KG1 (cell line): ENCODE measurements at regions not wholly inside any gene's neighbourhood (a gene's known extent, or its start where the extent isn't known, plus 50 kb on each side); places are given as distances from the start of the nearest gene placed in this dataset.
"Not testable (repeated sequence)": the region's sequence is repeated elsewhere in the genome, so short reads cannot be mapped to it uniquely, and the experiment has no call there.

Experiments used
- DNase-seq: peaks from one replicate; lab custom pipeline; 2025; lab: John Stamatoyannopoulos, UW

DNA sequence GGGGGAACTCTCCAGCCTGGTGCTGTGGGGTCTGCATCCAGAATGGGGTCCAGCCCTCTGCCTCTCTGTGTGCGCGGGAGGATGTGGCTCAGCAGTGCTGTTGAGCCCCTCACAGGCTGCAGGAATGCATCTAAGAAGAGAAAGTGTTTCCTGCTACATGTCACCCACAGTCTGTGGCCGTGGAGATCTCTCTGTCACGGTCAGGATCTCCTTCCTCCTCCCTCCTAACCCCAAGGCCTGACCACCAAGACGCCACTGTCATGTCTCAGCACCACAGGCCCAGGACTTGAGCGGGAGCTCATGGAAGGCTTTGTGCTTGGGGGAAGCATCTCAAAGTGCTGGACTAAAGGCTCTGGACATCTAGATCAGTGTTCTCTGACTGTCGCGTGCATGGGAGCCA, 90.1 kb downstream of the SREK1 start:
- DNase-seq = no peak

DNA sequence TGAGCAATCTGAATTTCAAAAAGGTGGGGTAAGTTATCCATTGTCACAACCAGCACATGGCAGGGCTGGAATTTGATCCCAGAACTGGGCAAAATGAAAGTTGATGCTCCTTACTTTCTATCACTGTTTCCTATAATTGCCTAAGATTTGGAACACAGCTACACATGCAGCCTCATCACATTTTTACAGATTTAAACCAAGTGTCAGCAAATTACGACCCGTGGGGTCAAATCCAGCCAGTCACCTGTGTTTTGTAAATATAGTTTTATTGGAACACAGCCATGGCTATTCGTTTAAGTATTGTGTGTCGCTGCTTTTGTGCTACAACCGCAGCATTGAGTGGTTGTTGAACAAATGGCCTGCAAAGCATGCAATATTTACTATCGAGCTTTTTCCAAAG, 94.3 kb downstream of the SREK1 start:
- no peak for DNase-seq

DNA sequence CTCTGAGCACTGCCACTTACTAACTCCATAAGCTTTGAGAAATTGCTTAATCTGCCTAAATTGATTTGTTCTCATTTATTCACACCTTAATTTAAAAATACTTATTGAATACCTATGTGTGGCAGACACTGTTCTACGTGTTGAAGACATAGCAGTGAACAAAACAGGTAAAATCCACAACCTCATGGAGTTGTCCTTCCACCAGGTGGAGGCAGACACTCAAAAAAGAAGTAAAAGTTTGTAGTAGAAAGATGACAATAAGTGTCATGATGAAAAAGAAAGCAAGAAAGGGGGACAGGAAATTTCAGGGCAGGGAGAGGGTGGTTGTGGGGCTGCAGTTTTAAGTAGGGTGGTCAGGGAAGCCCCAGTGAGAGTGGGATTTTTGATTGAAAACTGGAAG, 94.9 kb downstream of the SREK1 start:
- no peak for DNase-seq

DNA sequence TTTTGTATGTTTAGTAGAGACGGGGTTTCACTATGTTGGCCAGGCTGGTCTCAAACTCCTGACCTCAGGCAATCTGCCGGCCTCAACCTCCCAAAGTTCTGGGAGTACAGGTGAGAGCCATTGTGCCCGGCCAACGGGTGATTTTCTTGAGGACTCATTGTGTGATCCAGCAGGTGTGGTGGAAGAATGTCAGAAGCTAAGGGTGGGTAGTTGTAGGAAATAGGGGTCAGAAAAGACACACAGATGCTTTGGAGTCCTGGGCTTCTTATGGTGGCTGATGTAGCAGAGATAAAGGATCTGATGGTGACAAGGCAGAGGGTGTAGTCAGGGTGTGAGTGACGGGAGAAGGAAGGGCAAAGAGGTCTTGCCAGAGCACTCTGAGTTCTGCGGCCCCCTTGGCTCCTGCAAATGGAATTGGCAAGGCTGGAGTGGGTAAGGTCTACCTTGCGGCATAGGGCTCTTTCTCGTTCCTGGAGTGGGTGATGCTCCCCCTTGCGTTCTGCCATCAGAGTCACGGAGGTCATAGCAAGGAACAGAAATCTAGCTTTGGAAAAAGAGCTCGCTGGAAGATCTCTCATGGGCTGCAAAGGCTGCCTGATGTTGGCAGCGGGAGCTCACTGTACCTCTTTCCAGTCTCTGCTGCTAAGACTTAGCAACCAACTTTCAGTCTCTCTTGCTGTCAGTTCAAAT, 97.2 kb downstream of the SREK1 start:
- DNase-seq = no peak

DNA sequence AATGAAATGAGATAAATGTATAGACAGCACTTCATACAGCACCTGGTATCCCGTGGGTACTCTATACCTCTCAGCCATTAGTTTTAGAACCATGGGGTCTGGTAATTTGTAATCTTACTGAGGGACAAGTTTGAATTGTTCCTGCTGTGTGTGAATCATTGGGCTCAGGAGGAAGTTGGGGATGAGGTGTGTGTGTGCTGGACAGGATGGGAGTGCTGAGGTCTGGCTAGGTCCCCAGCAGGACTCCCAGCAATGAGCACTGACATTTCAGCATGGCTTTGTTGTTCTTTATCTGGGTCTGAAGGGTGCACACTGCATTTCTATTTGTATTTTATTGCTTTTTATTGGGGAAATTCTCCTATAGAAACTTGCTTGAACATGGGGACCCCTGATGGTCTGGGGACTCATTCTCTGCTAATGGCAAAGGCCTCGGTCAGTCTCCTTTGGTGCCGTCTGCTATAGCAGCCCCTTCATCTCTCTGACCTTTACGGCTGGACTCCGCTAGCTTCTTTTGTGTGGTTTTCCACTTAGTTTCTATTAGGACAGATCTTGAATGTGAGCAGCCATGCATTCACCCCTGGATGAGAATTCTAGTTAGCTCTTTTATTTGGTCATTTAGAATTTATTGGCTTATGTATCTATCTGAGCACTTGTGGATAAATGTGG, 98.1 kb downstream of the SREK1 start:
- DNase-seq = no peak

DNA sequence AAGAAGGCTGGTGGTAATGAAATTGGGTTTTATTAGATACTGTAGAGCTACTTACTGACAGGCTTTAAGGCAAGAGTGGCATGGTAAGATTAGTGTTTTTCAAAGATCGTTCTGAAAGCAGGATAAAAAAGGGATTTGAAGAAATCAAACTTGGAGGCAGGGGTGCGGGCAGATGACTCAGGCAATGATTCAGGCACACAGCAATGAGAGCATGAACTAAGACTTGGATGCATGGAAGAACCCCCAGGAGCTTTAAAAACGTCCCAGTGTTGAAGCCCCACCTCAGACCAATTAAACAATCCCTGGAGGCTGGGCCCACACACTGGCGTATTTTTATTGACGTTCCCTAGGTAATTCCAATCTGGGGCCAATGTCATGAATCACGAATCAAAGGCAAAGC, 102.5 kb downstream of the SREK1 start:
- no peak for DNase-seq

DNA sequence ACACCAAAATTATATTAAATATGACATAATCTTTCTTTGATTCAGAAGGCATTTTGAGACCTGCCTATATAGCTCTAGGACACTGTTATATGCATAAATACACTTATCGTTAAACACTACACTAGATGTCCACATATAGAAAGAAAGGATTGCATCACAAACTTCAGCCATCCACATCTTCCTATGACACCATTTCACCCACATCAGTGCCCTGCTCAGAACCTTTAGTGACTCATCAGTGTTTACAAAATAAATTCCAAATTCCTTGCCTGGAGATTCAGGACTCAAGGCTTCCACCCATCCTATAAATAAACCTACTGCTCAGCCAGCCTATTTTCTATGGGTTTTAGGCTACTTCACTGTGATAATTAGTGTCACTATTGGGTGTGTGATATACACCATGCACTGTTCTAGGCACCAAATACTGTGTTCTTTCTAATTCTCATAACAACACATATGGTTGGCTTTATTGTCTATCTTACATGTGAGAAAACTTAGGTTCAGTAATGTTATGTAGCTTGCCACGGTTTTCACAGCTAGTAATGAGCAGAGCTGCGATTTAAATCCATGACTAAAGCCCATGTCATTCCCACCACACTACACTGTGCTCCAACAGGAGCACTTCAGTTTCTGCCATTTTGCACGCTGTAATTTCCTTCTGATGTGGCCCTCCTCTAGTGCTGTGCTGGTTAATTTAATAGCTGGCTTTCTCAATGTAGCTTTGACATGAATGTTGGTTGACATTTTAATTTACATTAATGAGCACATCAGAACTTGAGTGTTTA, 103.3 kb downstream of the SREK1 start:
- no peak for DNase-seq

DNA sequence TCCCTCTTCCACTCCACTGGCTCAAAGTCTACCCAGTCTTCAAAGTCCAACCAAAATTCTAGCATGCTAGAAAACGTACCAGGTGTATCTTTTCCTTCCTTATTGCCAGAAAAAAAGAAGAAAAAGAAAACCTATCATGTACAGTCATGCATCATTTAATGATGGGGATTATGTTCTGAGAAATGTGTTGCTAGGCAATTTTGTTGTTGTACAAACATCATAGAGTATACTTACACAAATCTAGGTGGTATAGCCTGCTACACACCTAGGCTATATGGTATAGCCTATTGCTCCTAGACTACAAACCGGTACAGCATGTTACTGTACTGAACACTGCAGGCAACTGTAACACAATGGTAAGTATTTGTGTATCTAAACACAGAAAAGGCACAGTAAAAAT, 104.8 kb downstream of the SREK1 start:
- no peak for DNase-seq

DNA sequence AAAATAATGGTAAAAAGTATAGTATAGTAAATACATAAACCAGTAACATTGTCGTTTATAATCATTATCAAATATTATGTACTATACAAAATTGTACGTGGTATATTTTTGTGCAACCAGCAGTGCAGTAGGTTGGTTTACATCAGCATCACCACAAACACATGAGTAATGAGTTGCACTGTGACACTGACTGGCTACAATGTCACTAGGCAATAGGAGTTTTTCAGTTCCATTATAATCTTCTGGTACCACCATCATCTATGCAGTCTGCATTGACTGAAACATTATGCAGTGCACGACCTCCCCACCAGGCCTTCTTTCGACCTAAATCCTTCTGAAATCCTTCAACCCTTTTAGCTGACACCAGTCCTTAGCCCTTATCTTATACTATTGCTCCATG, 105.8 kb downstream of the SREK1 start:
- DNase-seq = no peak

DNA sequence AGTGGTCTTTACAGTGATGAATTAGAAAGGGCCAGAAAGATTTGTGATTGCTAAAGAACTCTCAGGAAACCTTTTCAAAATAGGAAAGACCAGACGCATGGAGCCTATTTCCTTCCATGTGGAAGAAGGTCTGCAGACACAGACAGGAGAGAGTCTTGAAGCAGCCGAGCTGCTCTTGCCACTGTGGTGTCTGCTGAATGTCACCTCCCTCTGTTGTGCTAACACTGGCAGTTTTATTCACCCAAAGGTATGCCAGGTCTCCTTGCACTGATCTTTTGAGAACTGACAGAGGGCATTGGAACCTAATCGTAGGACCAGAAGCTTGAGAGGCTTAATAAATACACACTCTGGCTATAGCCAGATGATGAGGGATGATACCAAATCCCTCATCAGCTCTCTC, 108.7 kb downstream of the SREK1 start:
- no peak for DNase-seq

DNA sequence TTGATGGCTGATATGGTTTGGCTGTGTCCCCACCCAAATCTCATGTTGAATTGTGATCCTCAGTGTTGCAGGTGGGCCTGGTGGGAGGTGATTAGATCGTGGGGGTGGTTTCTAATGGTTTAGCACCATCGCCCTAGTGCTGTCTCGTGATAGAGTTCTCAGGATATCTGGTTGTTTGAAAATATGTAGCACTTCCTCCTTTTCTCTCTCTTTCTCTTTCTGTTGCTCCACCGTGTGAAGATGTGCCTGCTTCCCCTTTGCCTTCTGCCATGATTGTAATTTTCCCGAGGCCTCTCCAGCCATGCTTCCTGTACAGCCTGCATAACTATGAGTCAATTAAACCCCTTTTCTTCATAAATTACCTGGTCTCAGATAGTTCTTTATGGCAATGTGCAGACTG, 111.6 kb downstream of the SREK1 start:
- DNase-seq = no peak

DNA sequence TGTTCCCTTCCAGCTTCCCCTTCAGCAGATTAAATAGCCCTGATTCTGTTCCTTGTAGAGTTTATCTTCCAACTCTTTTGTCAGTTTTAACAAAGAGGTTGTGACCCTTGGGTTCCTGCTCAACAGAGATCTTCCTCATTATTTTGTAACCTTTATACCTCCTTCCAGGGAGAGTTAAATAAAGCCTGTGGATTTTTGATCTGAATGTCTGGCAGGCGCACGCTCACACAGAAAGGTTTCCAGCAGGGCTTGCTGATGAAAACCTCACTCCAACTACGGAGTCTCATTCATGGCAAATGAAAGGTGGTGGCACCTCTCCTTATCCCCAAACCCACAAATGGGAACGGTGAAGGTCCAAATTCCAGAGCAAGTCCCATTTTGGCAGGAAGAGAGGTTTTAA, 129.0 kb downstream of the SREK1 start:
- DNase-seq = no peak

DNA sequence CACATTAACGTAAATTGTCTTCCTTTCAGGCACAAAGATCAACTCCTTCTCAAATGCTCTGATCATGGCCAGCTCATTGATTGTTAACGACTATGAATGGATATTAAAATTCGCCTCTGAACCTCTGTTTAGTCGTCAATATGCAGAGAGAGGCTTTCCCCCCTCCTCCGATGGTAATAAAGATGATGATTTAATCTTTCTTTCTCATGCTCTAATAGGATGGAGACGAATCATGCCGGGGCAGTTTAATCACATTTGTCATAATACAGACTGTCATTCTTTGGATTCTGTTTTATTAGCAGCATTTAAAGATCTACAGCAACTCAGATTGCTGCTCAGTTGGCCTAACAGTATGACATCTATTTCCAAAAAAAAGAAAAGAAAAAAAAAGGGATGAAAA, 132.9 kb downstream of the SREK1 start:
- DNase-seq = no peak

DNA sequence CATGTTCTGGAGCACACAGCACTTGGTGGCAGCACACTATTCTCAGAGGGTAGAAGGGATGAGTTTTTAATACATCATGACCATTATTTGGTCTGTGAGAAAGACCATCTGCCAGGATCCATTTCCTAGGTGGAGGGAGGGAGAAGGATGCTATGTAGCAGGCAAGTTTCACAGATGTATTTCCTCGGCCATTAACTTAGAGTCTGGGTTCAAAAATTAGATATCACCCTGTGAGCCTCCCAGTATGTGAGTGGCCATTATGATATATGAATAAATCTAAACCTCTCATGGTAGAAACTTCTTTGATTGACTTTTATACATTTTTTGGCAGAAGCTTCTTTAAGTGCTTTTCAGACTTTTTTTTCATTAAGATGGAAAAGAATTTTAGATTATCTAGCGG, 133.9 kb downstream of the SREK1 start:
- DNase-seq = no peak

DNA sequence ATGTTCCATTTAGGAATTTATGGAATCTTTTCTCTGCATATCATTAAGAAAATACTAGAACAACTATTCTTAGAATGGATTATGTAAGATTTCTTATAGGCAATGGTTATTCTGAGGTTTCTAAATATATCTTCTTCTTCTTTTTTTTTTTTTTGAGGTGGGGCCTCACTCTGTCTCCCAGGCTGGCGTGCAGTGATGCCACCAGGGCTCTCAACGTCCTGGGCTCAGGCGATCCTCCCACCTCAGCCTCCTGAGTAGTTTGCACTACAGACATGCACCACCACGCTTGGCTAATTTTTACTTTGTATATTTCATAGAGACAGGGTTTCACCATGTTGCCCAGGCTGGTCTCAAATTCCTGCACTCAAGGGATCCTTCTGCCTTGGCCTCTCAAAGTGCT, 137.2 kb downstream of the SREK1 start:
- DNase-seq = no peak

DNA sequence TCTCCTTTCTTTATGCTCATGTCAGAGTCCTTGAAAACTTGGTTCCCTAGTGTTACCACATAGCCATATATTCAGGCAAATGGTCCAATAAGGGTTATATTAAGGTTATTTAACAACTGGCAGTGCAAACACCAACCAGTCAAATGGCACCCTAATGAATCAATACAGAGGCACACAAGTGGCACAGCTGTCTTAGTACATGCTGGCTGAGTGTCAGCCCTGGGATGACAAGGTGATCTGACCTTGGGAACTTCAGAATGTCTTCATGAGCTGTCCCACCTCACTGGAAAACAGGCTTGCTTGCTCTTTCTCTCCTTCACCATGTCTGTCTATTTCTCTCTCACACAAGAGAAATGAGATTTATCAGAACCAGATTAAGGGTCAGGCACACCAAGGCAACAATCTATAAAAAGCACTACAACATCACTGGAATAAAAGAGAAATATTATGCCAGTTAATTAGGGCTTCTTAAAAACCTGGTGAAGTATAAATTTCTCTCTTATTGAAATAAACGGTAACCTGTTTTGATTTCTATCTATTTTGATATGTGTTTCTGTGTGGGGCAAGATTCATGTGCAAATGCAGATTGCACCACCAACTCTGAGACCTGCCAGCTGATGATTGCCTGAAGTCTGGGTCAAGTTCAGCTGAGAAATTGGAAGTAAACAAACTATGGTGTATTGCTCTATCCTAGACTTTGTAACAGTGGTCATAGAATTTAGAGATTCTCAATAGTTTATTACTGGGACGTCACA, 140.7 kb downstream of the SREK1 start:
- no peak for DNase-seq

DNA sequence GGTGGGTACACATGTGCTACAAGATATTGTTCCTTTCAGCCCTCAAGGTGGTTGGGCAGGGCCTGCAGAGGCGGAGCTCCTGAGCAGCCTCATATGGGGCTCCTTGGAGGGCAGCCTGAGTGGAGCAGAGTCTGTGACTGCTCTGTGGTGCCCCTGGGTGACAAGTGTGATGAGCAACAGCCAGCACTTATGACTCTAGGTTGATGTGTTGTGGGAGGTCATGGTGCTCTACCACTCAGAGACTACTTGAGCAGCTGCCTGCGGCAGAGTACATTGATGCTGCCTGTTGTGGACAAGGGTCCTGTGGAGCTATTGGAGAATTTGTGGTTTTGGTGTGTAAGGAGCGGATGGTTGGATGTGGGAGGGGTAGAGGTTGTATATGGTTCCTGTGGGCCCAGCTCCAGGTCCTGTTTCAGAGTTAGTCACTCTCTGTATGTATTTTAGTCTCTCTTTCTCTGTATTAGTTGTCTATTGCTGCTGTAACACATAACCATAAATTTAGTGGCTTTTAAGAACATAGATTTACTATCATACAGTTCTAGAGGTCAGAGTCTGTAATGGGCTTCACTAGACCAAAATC, 141.3 kb downstream of the SREK1 start:
- no peak for DNase-seq

DNA sequence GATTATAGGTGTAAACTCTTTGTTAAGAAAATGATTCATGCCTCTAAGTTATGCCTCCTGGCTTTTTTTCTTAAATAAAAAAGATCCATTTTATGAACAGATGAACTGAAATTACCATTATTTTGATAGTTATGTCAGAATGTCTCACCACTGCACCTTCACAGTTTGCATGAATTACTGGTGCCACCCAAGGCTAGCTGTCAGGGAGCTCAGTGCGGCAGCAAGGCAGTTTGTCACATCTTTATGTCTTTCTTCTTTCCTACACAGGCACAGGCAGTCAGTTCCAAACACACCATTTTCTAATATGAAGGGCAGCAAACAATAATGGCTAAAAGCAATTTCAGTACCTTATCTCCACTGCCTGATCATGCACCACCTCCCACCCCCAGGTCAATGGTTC, 147.7 kb downstream of the SREK1 start:
- DNase-seq = no peak

DNA sequence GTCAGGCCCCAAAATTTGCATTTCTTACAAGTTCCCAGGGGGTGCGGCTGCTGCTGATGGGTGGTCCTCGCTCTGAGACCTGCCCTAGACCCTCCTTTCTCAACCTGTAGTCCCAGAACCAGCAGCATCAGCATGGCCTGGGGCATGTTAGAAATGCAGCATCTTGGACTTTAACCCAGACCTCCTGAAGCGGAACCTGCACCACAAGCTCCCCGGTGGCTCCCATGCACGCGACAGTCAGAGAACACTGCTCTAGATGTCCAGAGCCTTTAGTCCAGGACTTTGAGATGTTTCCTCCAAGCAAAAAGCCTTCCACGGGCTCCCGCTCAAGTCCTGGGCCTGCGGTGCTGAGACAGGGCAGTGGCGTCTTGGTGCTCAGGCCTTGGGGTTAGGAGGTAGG, 149.8 kb downstream of the SREK1 start:
- DNase-seq = not testable (repeated sequence)

DNA sequence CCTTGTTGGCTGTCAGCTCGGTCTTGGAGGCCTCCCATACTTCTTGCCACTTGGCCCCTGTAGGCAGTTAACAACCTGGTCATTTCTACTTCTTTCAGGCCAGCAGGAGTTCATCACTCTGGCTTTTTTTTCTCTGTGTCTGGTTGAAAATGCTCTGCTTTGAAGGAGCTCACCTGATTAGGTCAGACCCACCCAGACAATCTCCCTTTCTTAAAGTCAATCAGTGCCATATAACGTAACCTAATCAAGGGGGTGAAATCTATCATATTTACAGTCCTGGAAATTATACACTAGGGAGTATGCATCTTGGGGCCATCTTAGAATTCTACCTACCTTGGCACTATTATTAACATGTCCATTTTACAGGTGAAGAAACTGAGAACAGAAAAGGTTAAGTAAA, 155.4 kb downstream of the SREK1 start:
- DNase-seq = no peak

DNA sequence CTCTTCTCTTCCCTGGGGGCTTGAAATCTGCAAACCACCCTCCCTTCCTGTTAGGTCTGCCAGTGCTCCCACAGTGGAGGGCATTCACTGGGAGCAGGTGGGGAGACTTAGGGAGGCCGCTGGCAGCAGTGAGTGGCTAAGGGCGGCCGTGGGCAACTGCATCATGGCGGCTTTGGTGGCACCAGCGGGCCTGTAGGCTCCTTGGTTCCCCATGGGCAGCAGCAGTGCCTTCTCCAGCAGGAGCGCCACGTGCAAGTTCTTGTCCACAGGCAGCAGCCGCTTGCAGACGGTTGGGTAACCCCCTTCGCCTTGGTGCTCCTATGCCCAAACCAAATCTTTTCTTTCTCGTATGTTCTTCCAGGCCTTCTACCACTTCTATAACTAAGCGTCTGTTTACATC, 158.2 kb downstream of the SREK1 start:
- DNase-seq = no peak
